ENCODE measurements at regions not wholly inside any gene's neighbourhood (a gene's known extent, or its start where the extent isn't known, plus 50 kb on each side); places are given as distances from the start of the nearest gene placed in this dataset.

DNA sequence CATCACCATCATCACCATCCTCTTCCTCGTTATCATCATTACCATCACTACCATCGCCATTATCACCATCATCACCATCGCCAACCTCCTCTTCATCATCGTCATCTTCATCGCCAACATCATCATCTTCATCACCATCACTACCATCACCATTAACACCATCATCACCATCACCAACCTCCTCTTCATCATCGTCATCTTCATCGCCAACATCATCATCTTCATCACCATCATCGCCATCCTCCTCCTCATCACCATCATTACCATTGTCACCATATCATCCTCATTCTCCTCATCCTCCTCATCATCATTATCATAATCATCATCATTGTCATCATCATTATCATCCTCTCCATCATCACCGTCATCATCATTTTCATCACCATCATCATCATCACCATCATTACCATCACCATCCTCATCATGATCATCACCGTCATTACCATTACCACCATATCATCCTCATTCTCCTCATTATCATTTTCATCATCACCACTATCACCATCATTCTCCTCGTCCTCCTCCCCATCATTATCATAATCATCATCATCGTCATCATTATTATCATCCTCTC, 1498.7 kb downstream of the TBC1D22A start:
- TF ChIP-seq, protein P1, sequence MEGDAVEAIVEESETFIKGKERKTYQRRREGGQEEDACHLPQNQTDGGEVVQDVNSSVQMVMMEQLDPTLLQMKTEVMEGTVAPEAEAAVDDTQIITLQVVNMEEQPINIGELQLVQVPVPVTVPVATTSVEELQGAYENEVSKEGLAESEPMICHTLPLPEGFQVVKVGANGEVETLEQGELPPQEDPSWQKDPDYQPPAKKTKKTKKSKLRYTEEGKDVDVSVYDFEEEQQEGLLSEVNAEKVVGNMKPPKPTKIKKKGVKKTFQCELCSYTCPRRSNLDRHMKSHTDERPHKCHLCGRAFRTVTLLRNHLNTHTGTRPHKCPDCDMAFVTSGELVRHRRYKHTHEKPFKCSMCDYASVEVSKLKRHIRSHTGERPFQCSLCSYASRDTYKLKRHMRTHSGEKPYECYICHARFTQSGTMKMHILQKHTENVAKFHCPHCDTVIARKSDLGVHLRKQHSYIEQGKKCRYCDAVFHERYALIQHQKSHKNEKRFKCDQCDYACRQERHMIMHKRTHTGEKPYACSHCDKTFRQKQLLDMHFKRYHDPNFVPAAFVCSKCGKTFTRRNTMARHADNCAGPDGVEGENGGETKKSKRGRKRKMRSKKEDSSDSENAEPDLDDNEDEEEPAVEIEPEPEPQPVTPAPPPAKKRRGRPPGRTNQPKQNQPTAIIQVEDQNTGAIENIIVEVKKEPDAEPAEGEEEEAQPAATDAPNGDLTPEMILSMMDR (conservative IDR thresholded peaks at IDR 0.05; ENCODE audit: low read depth, low read length) = no peak
- no peak for DNase-seq (ENCODE audit: low read depth)
- no peak overlapping the region for H3K4me3 ChIP-seq (ENCODE audit: low read depth, low read length)

DNA sequence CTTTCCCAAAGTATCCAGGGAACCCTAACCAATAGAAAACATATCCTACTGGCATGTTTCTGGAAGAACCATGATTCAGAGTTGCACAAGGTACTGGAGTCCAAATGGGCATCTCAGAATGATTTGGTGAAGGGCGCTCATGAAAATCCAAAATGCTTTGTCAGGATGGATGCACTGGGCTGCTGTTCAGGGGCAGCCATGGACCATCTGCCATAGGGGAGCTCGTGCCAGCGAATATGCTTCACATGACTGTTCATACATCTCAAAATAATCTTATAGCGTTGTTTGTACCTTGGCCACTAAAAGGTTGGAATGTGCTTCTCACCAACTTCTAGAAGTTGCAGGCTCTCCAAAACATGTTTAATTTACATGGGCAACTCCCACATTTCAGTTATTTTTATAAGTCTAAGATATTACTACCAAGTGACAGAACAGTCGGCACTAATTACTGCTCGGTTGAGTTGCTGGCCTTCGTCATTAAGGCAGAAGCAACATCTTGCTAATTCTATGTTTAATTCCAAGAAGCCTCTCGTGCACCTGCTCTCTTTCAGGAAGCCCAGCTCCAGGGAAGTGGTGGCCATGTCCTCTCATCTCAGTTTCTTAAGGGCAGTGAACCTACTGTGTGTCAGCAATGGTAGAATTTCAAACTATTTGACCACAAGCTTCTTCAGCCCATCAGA, 1497.7 kb downstream of the TBC1D22A start:
- TF ChIP-seq, protein P1 (conservative IDR thresholded peaks at IDR 0.05; ENCODE audit: low read depth, low read length) = no peak
- H3K4me3 ChIP-seq (ENCODE audit: low read depth, low read length) = no peak overlapping the region
- no peak for DNase-seq (ENCODE audit: low read depth)

DNA sequence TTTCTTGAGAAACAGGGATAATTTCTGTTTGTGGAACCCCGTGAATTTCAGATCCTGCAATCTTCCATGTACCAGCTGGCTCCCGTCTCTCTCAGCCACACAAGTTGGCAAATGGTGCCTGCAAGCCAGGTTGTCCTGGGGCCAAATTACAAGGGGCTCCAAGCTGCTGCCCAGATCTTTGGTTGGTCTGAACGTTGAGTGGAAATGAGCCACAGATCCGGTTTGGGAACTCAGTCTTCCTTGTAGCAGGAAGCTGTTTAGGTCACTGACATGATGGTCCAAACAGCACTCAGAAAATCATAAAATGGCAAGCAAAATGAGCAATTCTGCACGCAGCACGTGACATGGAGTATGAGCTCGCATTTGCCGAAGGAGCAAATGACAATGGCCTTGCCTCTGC, 1496.4 kb downstream of the TBC1D22A start:
- no peak for DNase-seq (ENCODE audit: low read depth)
- TF ChIP-seq, protein P1 (conservative IDR thresholded peaks at IDR 0.05; ENCODE audit: low read depth, low read length) = no peak
- H3K4me3 ChIP-seq (ENCODE audit: low read depth, low read length) = no peak overlapping the region

DNA sequence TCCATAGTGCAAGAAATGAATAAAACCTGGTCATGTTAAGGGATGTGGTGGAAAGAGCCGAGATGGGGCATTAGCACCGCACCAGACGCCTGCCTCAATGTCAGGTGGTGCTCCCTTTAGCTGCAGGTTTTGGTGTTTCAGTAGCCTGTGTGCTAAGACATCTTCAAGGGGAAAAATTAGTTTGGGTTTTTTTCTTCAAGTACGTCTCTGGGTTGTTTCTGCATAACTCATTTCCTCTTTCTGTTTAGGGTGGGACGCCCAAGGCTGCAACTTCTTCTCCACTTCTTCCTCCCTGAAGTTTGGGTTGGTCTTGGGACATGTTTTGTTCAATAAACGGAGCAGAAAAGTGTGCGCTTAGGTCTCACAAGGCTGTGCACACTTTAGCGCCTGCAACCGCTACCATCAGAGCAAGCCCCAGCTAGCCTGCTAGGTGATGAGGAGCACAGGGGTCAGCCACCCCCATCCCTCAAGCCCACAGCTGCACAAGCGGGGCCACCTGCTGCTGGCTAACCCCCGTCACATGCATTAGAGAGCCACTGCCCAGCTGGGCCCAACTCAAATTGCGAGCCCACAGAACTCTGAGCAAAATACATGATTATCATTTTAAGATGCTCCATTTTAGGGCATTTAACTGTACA, 1495.7 kb downstream of the TBC1D22A start:
- no peak for DNase-seq (ENCODE audit: low read depth)
- no peak overlapping the region for H3K4me3 ChIP-seq (ENCODE audit: low read depth, low read length)
- TF ChIP-seq, protein P1 (conservative IDR thresholded peaks at IDR 0.05; ENCODE audit: low read depth, low read length) = no peak

DNA sequence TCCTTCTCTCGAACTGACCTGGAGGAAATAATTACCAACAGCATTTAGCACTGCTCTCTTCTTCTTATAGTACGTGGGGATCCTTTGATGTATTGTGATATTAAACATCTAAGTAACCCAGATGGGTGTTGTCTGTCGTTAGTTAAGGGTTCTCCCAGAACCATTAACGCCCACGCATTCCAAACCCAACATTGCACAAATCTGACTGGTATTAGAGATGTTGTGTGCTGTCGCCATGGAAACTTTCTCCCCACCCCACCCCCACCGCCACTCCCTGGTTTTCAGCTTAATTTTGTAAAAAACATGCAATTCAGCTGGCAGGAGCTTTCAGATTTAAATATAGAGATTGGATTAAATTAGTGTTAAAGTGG, 1495.2 kb downstream of the TBC1D22A start:
- TF ChIP-seq, protein P1 (conservative IDR thresholded peaks at IDR 0.05; ENCODE audit: low read depth, low read length) = no peak
- DNase-seq (ENCODE audit: low read depth) = no peak
- no peak overlapping the region for H3K4me3 ChIP-seq (ENCODE audit: low read depth, low read length)

DNA sequence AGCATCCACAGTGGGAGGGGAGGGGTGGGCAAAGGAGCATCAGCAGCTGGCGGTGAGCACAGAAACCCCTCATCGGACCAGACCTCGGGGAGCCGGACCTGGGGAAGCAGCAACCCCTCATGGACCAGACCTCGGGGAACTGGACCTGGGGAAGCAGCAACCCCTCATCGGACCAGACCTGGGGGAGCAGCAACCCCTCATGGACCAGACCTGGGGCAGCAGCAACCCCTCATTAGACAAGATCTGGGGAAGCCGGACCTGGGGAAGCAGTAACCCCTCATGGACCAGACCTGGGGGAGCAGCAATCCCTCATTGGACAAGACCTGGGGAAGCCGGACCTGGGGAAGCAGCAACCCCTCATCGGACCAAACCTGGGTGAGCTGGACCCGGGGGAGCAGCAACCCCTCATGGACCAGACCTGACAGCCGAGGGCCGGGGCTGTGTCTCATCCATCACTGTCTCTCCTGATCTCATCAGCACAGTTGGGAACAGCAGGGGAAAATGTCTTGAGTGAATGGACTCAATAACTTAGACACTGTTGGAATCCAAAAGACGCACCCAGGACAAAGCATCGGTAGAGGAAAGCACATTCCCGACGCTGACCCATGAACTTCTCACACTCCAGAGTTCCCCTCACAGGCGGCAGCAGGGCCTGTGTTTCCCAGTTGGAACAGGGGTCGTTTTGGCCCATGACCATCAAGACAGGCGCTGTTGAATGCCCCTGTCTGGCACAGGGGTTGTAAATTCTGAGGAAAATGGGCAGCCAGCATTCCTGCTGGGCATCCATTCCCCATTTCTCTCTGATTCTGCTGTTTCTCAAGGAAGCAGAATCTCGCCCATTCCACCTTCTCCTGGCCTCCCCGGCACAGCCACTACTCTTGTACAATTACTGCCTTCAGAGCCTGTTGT, 1494.6 kb downstream of the TBC1D22A start:
- no peak for DNase-seq (ENCODE audit: low read depth)
- TF ChIP-seq, protein P1 (conservative IDR thresholded peaks at IDR 0.05; ENCODE audit: low read depth, low read length) = no peak
- no peak overlapping the region for H3K4me3 ChIP-seq (ENCODE audit: low read depth, low read length)
